ENCODE measurements at regions not wholly inside any gene's neighbourhood (a gene's known extent, or its start where the extent isn't known, plus 50 kb on each side); places are given as distances from the start of the nearest gene placed in this dataset.

- Histone ChIP-seq H3K27ac (no peak overlapping the region), H3K4me1 (no peaks in the 10 kb centered on the region), H3K27me3 (no peaks in the 10 kb centered on the region), H3K4me3 (no peak overlapping the region), H3K9me3 (no peaks in the 10 kb centered on the region), H3K36me3 (no peaks in the 10 kb centered on the region)
- intact Hi-C loops (cut with DNase I; ENCODE audit: low total_unique reads) (no loop called here), in situ Hi-C loops (cut with MboI; ENCODE audit: low pct_ligation_motif_present in 1 of 4, low pct_unique_long_range_greater_than_20kb in 1 of 4, low sequenced_read_pairs in 3 of 4) (no loop called here)
- DNase-seq: no peak
- no peak for TF ChIP-seq CTCF (IDR thresholded peaks at IDR 0.05)
- no peak for TF ChIP-seq POLR2A (IDR thresholded peaks at IDR 0.05)
- no peak for TF ChIP-seq POLR2AphosphoS5 (IDR thresholded peaks at IDR 0.05)
- TF ChIP-seq EP300 (IDR thresholded peaks at IDR 0.05; ENCODE audit: low read depth): no peak
- 50 to 71% methylated on average over 1 to 4 of the region's 4 CpGs for WGBS, 2 donors (ENCODE audit: low coverage in 1 of 2)
Observed at GRCh38 chr15:59843609-59844008, 154.5 kb upstream of the BNIP2 start.

GRCh38 chr15:59841036-59841435 is 151.9 kb upstream of the BNIP2 start:
- no peak overlapping the region for H3K27ac ChIP-seq
- H3K4me1 ChIP-seq: no peaks in the 10 kb centered on the region
- H3K9me3 ChIP-seq: no peaks in the 10 kb centered on the region
- no peak overlapping the region for H3K4me3 ChIP-seq
- in situ Hi-C loops (cut with MboI; ENCODE audit: low pct_ligation_motif_present in 1 of 4, low pct_unique_long_range_greater_than_20kb in 1 of 4, low sequenced_read_pairs in 3 of 4): no loop called here
- TF ChIP-seq CTCF (IDR thresholded peaks at IDR 0.05) (no peak), POLR2A (IDR thresholded peaks at IDR 0.05) (no peak), POLR2AphosphoS5 (IDR thresholded peaks at IDR 0.05) (no peak), EP300 (IDR thresholded peaks at IDR 0.05; ENCODE audit: low read depth) (no peak)
- H3K36me3 ChIP-seq: no peaks in the 10 kb centered on the region
- WGBS, 2 donors (ENCODE audit: low coverage in 1 of 2): 75 to 87% methylated on average over 4 of the region's 4 CpGs
- intact Hi-C loops (cut with DNase I; ENCODE audit: low total_unique reads): no loop called here
- H3K27me3 ChIP-seq: peaks cover 6% of the 10 kb centered on the region
- no peak for DNase-seq

- WGBS, 2 donors (ENCODE audit: low coverage in 1 of 2): 51 to 59% methylated on average over 2 of the region's 2 CpGs
- no peak for DNase-seq
- Histone ChIP-seq H3K27ac (no peak overlapping the region), H3K4me1 (no peaks in the 10 kb centered on the region), H3K36me3 (no peaks in the 10 kb centered on the region), H3K27me3 (peaks cover 6% of the 10 kb centered on the region), H3K4me3 (no peak overlapping the region), H3K9me3 (no peaks in the 10 kb centered on the region)
- in situ Hi-C loops (cut with MboI; ENCODE audit: low pct_ligation_motif_present in 1 of 4, low pct_unique_long_range_greater_than_20kb in 1 of 4, low sequenced_read_pairs in 3 of 4): no loop called here
- TF ChIP-seq EP300 (IDR thresholded peaks at IDR 0.05; ENCODE audit: low read depth): no peak
- no peak for TF ChIP-seq POLR2A (IDR thresholded peaks at IDR 0.05)
- no peak for TF ChIP-seq CTCF (IDR thresholded peaks at IDR 0.05)
- no peak for TF ChIP-seq POLR2AphosphoS5 (IDR thresholded peaks at IDR 0.05)
- intact Hi-C loops (cut with DNase I; ENCODE audit: low total_unique reads): no loop called here
Observed at GRCh38 chr15:59839906-59840305, 150.8 kb upstream of the BNIP2 start.

- Histone ChIP-seq H3K4me1 (no peaks in the 10 kb centered on the region), H3K36me3 (no peaks in the 10 kb centered on the region), H3K4me3 (no peak overlapping the region), H3K27ac (no peak overlapping the region), H3K27me3 (peaks cover 6% of the 10 kb centered on the region), H3K9me3 (no peaks in the 10 kb centered on the region)
- in situ Hi-C loops (cut with MboI; ENCODE audit: low pct_ligation_motif_present in 1 of 4, low pct_unique_long_range_greater_than_20kb in 1 of 4, low sequenced_read_pairs in 3 of 4) (no loop called here), intact Hi-C loops (cut with DNase I; ENCODE audit: low total_unique reads) (no loop called here)
- no peak for DNase-seq
- WGBS, 2 donors (ENCODE audit: low coverage in 1 of 2): 35 to 45% methylated on average over 2 to 4 of the region's 4 CpGs
- TF ChIP-seq EP300 (IDR thresholded peaks at IDR 0.05; ENCODE audit: low read depth) (no peak), POLR2A (IDR thresholded peaks at IDR 0.05) (no peak), CTCF (IDR thresholded peaks at IDR 0.05) (no peak), POLR2AphosphoS5 (IDR thresholded peaks at IDR 0.05) (no peak)
Observed at GRCh38 chr15:59838900-59839299, 149.8 kb upstream of the BNIP2 start.

All from transverse colon (tissue), 4 donors.